Keratinocyte (primary cell): ENCODE measurements at regions not wholly inside any gene's neighbourhood (a gene's known extent, or its start where the extent isn't known, plus 50 kb on each side); places are given as distances from the start of the nearest gene placed in this dataset.

Experiments
- EZH2 ChIP-seq: IDR thresholded peaks from one replicate; pipeline ENCODE4 v1.6.1; 2012; ENCODE audit warnings: inconsistent platforms, mild to moderate bottlenecking, low read length, moderate library complexity
- TF ChIP-seq, protein P1 (sequence below), 3 experiments: IDR thresholded peaks in 1 of 3; conservative IDR thresholded peaks in 1 of 3; optimal IDR thresholded peaks in 1 of 3; 2 replicates in 2 of 3; 3 replicates in 1 of 3; pipeline versions ENCODE3 to v1.5.1; 2011; ENCODE audit warnings: low read length in 3 of 3, mild to moderate bottlenecking in 3 of 3, moderate library complexity in 2 of 3, control low read depth in 1 of 3, inconsistent platforms in 1 of 3; ENCODE audit not compliant: insufficient read depth in 2 of 3; ENCODE audit errors: extremely low read depth in 1 of 3

DNA sequence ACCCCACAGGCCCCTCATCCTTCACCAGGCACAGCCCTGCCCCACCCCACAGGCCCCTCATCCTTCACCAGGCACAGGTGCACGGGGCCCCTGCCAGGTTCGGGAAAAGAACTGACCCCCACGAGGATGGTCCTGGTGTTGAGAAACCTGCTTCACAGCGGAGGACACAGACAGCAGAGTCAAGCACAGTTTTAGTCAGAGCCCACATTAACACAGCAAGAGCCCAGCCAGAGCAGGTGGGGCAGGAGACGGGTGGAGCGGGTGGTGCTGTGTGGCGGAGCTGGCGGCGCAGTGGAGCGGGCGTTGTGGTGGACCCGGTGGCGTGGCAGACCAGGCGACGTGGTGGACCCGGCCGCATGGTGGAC lies 1085.5 kb downstream of the BRD1 start:
- TF ChIP-seq, protein P1, sequence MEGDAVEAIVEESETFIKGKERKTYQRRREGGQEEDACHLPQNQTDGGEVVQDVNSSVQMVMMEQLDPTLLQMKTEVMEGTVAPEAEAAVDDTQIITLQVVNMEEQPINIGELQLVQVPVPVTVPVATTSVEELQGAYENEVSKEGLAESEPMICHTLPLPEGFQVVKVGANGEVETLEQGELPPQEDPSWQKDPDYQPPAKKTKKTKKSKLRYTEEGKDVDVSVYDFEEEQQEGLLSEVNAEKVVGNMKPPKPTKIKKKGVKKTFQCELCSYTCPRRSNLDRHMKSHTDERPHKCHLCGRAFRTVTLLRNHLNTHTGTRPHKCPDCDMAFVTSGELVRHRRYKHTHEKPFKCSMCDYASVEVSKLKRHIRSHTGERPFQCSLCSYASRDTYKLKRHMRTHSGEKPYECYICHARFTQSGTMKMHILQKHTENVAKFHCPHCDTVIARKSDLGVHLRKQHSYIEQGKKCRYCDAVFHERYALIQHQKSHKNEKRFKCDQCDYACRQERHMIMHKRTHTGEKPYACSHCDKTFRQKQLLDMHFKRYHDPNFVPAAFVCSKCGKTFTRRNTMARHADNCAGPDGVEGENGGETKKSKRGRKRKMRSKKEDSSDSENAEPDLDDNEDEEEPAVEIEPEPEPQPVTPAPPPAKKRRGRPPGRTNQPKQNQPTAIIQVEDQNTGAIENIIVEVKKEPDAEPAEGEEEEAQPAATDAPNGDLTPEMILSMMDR (optimal IDR thresholded peaks at IDR 0.05 in 1 of 3, IDR thresholded peaks at IDR 0.05 in 1 of 3, conservative IDR thresholded peaks at IDR 0.05 in 1 of 3; ENCODE audit: extremely low read depth in 1 of 3, insufficient read depth in 2 of 3, low read length in 3 of 3), result no peak
- TF ChIP-seq EZH2, result no peak
